ENCODE measurements at regions not wholly inside any gene's neighbourhood (a gene's known extent, or its start where the extent isn't known, plus 50 kb on each side); places are given as distances from the start of the nearest gene placed in this dataset.

DNA sequence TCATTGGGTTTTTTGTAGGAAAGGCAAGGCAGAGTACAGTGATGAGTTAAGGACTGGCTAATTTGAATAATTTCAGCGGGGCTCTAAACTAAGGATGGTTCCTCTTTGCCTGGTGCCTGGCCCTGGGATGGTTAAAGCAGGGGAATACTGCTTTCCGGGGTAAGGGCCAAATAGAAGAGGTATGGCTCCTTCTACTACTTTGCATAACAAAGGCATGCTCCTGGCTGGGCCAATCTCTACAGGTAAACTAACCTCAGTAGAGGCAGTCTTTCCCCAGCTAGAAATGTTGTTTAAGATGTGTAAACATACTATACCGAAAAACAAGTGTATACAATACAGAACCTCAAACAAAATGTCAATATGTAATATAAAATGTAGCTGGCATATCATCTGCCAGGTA lies 1239.0 kb downstream of the SLC16A7 start:
- Histone ChIP-seq H3K27me3 (ENCODE audit: insufficient read depth, low read depth, severe bottlenecking) (no peaks in the 10 kb centered on the region), H3K36me3 (no peaks in the 10 kb centered on the region), H3K9me3 (ENCODE audit: severe bottlenecking) (no peaks in the 10 kb centered on the region), H3K27ac (no peak overlapping the region), H3K4me3 (ENCODE audit: low read depth, low read length) (no peak overlapping the region)
- no peak for TF ChIP-seq CTCF (IDR thresholded peaks at IDR 0.05; ENCODE audit: low read depth, low read length)
- DNase-seq: no peak

- Histone ChIP-seq H3K27ac (no peak overlapping the region), H3K27me3 (ENCODE audit: insufficient read depth, low read depth, severe bottlenecking) (no peaks in the 10 kb centered on the region), H3K4me3 (ENCODE audit: low read depth, low read length) (no peak overlapping the region), H3K36me3 (no peaks in the 10 kb centered on the region), H3K9me3 (ENCODE audit: severe bottlenecking) (no peaks in the 10 kb centered on the region)
- no peak for DNase-seq
- TF ChIP-seq CTCF (IDR thresholded peaks at IDR 0.05; ENCODE audit: low read depth, low read length): no peak
Observed at GRCh38 chr12:60836651-60837050, 1240.8 kb downstream of the SLC16A7 start.

DNA sequence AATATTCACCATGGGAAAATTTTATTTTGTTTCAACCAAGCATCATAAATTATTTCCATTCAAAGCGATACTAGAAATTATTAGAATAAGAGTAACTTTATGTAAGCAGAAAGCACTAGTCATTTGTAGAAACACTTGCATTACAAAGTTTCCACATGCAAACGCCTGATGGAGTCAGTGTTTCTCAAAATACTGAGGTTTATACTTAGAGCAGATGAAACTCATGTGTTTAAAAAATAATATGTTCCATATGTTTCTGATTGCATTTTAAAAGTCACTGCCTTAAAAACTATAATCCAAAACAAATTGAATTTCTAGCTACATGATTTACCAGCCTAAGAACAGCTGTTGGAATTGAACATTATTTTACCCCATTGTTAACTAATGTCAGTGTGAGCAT lies 1246.4 kb downstream of the SLC16A7 start:
- DNase-seq: no peak
- no peaks in the 10 kb centered on the region for H3K36me3 ChIP-seq
- H3K4me3 ChIP-seq (ENCODE audit: low read depth, low read length): no peak overlapping the region
- H3K9me3 ChIP-seq (ENCODE audit: severe bottlenecking): no peaks in the 10 kb centered on the region
- no peaks in the 10 kb centered on the region for H3K27me3 ChIP-seq (ENCODE audit: insufficient read depth, low read depth, severe bottlenecking)
- TF ChIP-seq CTCF (IDR thresholded peaks at IDR 0.05; ENCODE audit: low read depth, low read length): no peak
- H3K27ac ChIP-seq: no peak overlapping the region

- no peaks in the 10 kb centered on the region for H3K9me3 ChIP-seq (ENCODE audit: severe bottlenecking)
- H3K4me3 ChIP-seq (ENCODE audit: low read depth, low read length): no peak overlapping the region
- DNase-seq: no peak
- H3K27me3 ChIP-seq (ENCODE audit: insufficient read depth, low read depth, severe bottlenecking): no peaks in the 10 kb centered on the region
- no peak overlapping the region for H3K27ac ChIP-seq
- TF ChIP-seq CTCF (IDR thresholded peaks at IDR 0.05; ENCODE audit: low read depth, low read length): no peak
- H3K36me3 ChIP-seq: no peaks in the 10 kb centered on the region
Observed at GRCh38 chr12:60844101-60844500, 1248.3 kb downstream of the SLC16A7 start.

GRCh38 chr12:60844875-60845274 lies 1249.0 kb downstream of the SLC16A7 start:
- Histone ChIP-seq H3K9me3 (ENCODE audit: severe bottlenecking) (no peaks in the 10 kb centered on the region), H3K27me3 (ENCODE audit: insufficient read depth, low read depth, severe bottlenecking) (no peaks in the 10 kb centered on the region)
- TF ChIP-seq CTCF (IDR thresholded peaks at IDR 0.05; ENCODE audit: low read depth, low read length): no peak

DNA sequence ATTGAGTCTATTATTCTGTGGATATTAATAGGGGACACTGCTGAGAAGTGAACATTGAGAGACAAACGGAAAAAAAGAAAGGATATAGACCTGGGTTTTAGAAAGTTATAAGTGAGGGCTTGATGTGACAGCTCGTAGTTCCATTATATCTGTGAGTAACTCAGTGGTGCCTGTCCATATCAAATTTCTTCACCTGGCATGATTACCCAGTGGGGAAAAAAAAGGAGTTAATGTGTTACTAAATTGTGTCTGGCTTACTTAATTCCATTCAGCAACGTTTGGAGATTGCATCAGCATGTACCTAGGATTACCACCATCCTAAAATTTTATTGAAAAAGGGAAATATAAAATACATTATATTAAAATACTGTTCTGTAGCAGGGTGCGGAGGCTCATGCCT lies 1249.9 kb downstream of the SLC16A7 start:
- Histone ChIP-seq H3K36me3 (no peaks in the 10 kb centered on the region), H3K27me3 (ENCODE audit: insufficient read depth, low read depth, severe bottlenecking) (no peaks in the 10 kb centered on the region), H3K4me3 (ENCODE audit: low read depth, low read length) (no peak overlapping the region), H3K27ac (no peak overlapping the region), H3K9me3 (ENCODE audit: severe bottlenecking) (no peaks in the 10 kb centered on the region)
- no peak for TF ChIP-seq CTCF (IDR thresholded peaks at IDR 0.05; ENCODE audit: low read depth, low read length)
- DNase-seq: no peak

More at GRCh38 chr12:60844875-60845274, 1249.0 kb downstream of the SLC16A7 start:
- no peak overlapping the region for H3K27ac ChIP-seq
- no peak overlapping the region for H3K4me3 ChIP-seq (ENCODE audit: low read depth, low read length)
- DNase-seq: no peak
- no peaks in the 10 kb centered on the region for H3K36me3 ChIP-seq

Data from WERI-Rb-1 (cell line).